Gastrocnemius medialis (tissue), 4 donors: ENCODE measurements at regions not wholly inside any gene's neighbourhood (a gene's known extent, or its start where the extent isn't known, plus 50 kb on each side); places are given as distances from the start of the nearest gene placed in this dataset.

Experiments used
- CTCF ChIP-seq, 5 experiments: fragments of 450-650 bp in 3 of 5; fragments of 200-600 bp in 2 of 5; sonication (generic) in 2 of 5; IDR thresholded peaks in 4 of 5; conservative IDR thresholded peaks in 1 of 5; 1 replicate in 4 of 5; 2 replicates in 1 of 5; pipeline ENCODE4 v1.5.1; 2016 to 2019; ENCODE audit warnings: antibody characterized with exemption in 5 of 5, mild to moderate bottlenecking in 3 of 5, moderate library complexity in 3 of 5
- POLR2A ChIP-seq, 2 donors: fragments of 450-650 bp; IDR thresholded peaks; one replicate each; pipeline ENCODE4 v1.6.1; 2017; ENCODE audit warnings: antibody characterized with exemption in 2 of 2, mild to moderate bottlenecking in 2 of 2, moderate library complexity in 2 of 2

GRCh38 chr17:74063439-74063838 is 140.0 kb upstream of the RPL38 start:
- TF ChIP-seq CTCF (IDR thresholded peaks at IDR 0.05 in 4 of 5, conservative IDR thresholded peaks at IDR 0.05 in 1 of 5) (no peak), POLR2A (IDR thresholded peaks at IDR 0.05) (no peak)
